ENCODE measurements at regions not wholly inside any gene's neighbourhood (a gene's known extent, or its start where the extent isn't known, plus 50 kb on each side); places are given as distances from the start of the nearest gene placed in this dataset.

DNA sequence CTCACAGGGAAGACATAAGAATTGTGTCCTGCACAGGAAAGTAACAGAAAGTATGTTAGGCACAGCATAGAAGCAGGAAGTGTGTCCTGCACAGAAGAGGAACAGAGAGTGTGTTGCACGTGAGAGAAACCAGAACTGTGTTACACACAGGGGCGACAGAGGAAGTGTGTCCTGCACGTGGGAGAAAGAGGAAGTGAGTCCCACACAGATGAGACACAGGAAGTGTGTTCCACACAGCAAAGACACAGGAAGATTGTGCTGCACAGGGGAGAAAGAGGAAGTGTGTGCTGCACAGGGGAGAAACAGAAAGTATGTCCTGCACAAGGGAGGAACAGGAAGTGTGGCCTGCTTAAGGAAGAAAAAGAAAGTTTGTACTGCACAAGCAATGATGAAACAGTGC, 800.1 kb downstream of the CDY2B start:
- intact Hi-C loops (cut with micrococcal nuclease): no loop called here
- Histone ChIP-seq H3K36me3 (no peaks in the 10 kb centered on the region), H3K27me3 (ENCODE audit: low read depth) (no peaks in the 10 kb centered on the region), H3K4me1 (no peaks in the 10 kb centered on the region), H3K9me3 (replicated peaks) (peaks cover 4% of the 10 kb centered on the region), H3K27ac (replicated peaks) (no peak overlapping the region), H3K4me3 (no peak overlapping the region)
- DNase-seq: no peak
- TF ChIP-seq CTCF (IDR thresholded peaks at IDR 0.05; ENCODE audit: borderline replicate concordance): no peak

GRCh38 chrY:17067307-17067706, 812.7 kb downstream of the CDY2B start:
- intact Hi-C loops (cut with micrococcal nuclease): no loop called here
- H3K4me3 ChIP-seq: no peak overlapping the region
- TF ChIP-seq CTCF (IDR thresholded peaks at IDR 0.05; ENCODE audit: borderline replicate concordance): no peak
- no peak for DNase-seq
- H3K36me3 ChIP-seq: no peaks in the 10 kb centered on the region
- no peaks in the 10 kb centered on the region for H3K27me3 ChIP-seq (ENCODE audit: low read depth)
- peaks cover 6% of the 10 kb centered on the region for H3K9me3 ChIP-seq (replicated peaks)
- no peak overlapping the region for H3K27ac ChIP-seq (replicated peaks)
- H3K4me1 ChIP-seq: no peaks in the 10 kb centered on the region

GRCh38 chrY:17053041-17053440, 827.0 kb downstream of the CDY2B start:
- intact Hi-C loops (cut with micrococcal nuclease): no loop called here
- Histone ChIP-seq H3K27ac (replicated peaks) (no peak overlapping the region), H3K4me1 (no peaks in the 10 kb centered on the region), H3K36me3 (no peaks in the 10 kb centered on the region), H3K9me3 (replicated peaks) (no peaks in the 10 kb centered on the region), H3K27me3 (ENCODE audit: low read depth) (no peaks in the 10 kb centered on the region), H3K4me3 (no peak overlapping the region)
- TF ChIP-seq CTCF (IDR thresholded peaks at IDR 0.05; ENCODE audit: borderline replicate concordance): no peak
- no peak for DNase-seq

GRCh38 chrY:17050374-17050773, 829.6 kb downstream of the CDY2B start:
- no peak for TF ChIP-seq CTCF (IDR thresholded peaks at IDR 0.05; ENCODE audit: borderline replicate concordance)
- intact Hi-C loops (cut with micrococcal nuclease): no loop called here

DNA sequence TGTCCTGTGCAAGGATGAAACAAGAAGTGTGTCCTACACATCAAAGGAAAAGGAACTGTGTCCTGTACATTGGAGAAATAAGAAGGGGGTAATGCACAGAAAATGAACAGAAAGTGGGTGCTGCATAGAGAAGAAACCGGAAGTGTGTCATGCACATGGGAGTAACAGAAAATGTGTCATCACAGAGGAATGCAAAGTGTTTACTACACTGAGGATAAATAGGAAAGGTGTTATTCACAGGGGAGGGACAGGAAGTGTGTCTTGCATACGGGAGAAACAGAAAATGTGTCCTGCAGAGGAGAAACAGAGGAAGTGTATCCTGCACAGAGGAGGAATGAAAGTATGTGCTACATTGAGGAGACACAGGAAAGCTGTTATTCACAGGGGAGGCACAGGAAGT, 834.9 kb downstream of the CDY2B start:
- Histone ChIP-seq H3K9me3 (replicated peaks) (peaks cover 8% of the 10 kb centered on the region), H3K27me3 (ENCODE audit: low read depth) (no peaks in the 10 kb centered on the region), H3K4me3 (no peak overlapping the region), H3K4me1 (no peaks in the 10 kb centered on the region), H3K36me3 (no peaks in the 10 kb centered on the region), H3K27ac (replicated peaks) (no peak overlapping the region)
- intact Hi-C loops (cut with micrococcal nuclease): no loop called here
- no peak for TF ChIP-seq CTCF (IDR thresholded peaks at IDR 0.05; ENCODE audit: borderline replicate concordance)
- DNase-seq: no peak

More at GRCh38 chrY:17050374-17050773, 829.6 kb downstream of the CDY2B start:
- Histone ChIP-seq H3K4me1 (no peaks in the 10 kb centered on the region), H3K4me3 (no peak overlapping the region), H3K36me3 (no peaks in the 10 kb centered on the region), H3K27me3 (ENCODE audit: low read depth) (no peaks in the 10 kb centered on the region), H3K27ac (replicated peaks) (no peak overlapping the region), H3K9me3 (replicated peaks) (peaks cover 8% of the 10 kb centered on the region)
- DNase-seq: no peak

GRCh38 chrY:17044723-17045122, 835.3 kb downstream of the CDY2B start:
- no peaks in the 10 kb centered on the region for H3K27me3 ChIP-seq (ENCODE audit: low read depth)
- no peaks in the 10 kb centered on the region for H3K36me3 ChIP-seq
- no peak for TF ChIP-seq CTCF (IDR thresholded peaks at IDR 0.05; ENCODE audit: borderline replicate concordance)
- H3K4me1 ChIP-seq: no peaks in the 10 kb centered on the region
- no peak overlapping the region for H3K27ac ChIP-seq (replicated peaks)
- DNase-seq: no peak
- peaks cover 8% of the 10 kb centered on the region for H3K9me3 ChIP-seq (replicated peaks)
- H3K4me3 ChIP-seq: no peak overlapping the region
- intact Hi-C loops (cut with micrococcal nuclease): no loop called here
